ENCODE measurements at regions not wholly inside any gene's neighbourhood (a gene's known extent, or its start where the extent isn't known, plus 50 kb on each side); places are given as distances from the start of the nearest gene placed in this dataset.

- 95% methylated on average over 5 of the region's 5 CpGs for WGBS
- Histone ChIP-seq H3K9ac (ENCODE audit: low read length) (no peak overlapping the region), H3K9me3 (ENCODE audit: control insufficient read depth, low read length) (no peaks in the 10 kb centered on the region), H4K91ac (ENCODE audit: low read length) (no peak overlapping the region), H3K4me2 (ENCODE audit: low read length, poor library complexity, severe bottlenecking) (no peak overlapping the region), H2BK120ac (ENCODE audit: low read depth, low read length) (no peak overlapping the region), H3K27ac (ENCODE audit: low read length, poor library complexity, severe bottlenecking) (no peak overlapping the region), H2BK15ac (ENCODE audit: low read depth, poor library complexity, severe bottlenecking) (no peak overlapping the region), H2BK12ac (ENCODE audit: low read length in 2 of 2) (no peak overlapping the region), H2BK5ac (ENCODE audit: low read depth, low read length, poor library complexity, severe bottlenecking) (no peak overlapping the region), H2AK5ac (ENCODE audit: low read length, severe bottlenecking) (no peak overlapping the region), H3K4ac (ENCODE audit: low read depth in 1 of 2, low read length in 2 of 2) (no peak overlapping the region), H3K14ac (ENCODE audit: low read length in 2 of 2) (no peak overlapping the region), H3K23ac (ENCODE audit: low read length in 2 of 2) (no peak overlapping the region), H3K4me1 (ENCODE audit: control insufficient read depth, insufficient read depth, low read depth, low read length) (no peaks in the 10 kb centered on the region), H3K4me3 (ENCODE audit: insufficient read depth in 1 of 2, low read depth in 1 of 2, low read length in 2 of 2) (no peak overlapping the region), H3K79me1 (replicated peaks; ENCODE audit: low read length, poor library complexity, severe bottlenecking) (no peaks in the 10 kb centered on the region), H3K27me3 (ENCODE audit: control insufficient read depth in 1 of 2, insufficient read depth in 1 of 2, low read length in 2 of 2) (peaks cover 0 to 3% of the 10 kb centered on the region in 2 experiments), H2AFZ (ENCODE audit: low read depth, low read length) (no peak overlapping the region), H4K8ac (ENCODE audit: low read length) (no peak overlapping the region), H3K18ac (ENCODE audit: low read depth in 1 of 2, low read length in 2 of 2) (no peak overlapping the region), H3K36me3 (ENCODE audit: control insufficient read depth in 1 of 2, insufficient read depth in 2 of 2, low read depth in 1 of 2, low read length in 2 of 2) (no peaks in the 10 kb centered on the region)
- DNase-seq, result no peak
Measured at GRCh38 chr10:129335942-129336341, 131.1 kb upstream of the MGMT start.

GRCh38 chr10:129339191-129339590 lies 127.8 kb upstream of the MGMT start:
- H3K4me1 ChIP-seq (ENCODE audit: control insufficient read depth, insufficient read depth, low read depth, low read length), result peaks cover 2% of the 10 kb centered on the region
- no peak overlapping the region for H2BK5ac ChIP-seq (ENCODE audit: low read depth, low read length, poor library complexity, severe bottlenecking)
- H3K23ac ChIP-seq (ENCODE audit: low read length in 2 of 2), result no peak overlapping the region
- no peak overlapping the region for H3K9ac ChIP-seq (ENCODE audit: low read length)
- H3K4me2 ChIP-seq (ENCODE audit: low read length, poor library complexity, severe bottlenecking), result no peak overlapping the region
- no peak overlapping the region for H2AK5ac ChIP-seq (ENCODE audit: low read length, severe bottlenecking)
- no peaks in the 10 kb centered on the region for H3K36me3 ChIP-seq (ENCODE audit: control insufficient read depth in 1 of 2, insufficient read depth in 2 of 2, low read depth in 1 of 2, low read length in 2 of 2)
- no peak overlapping the region for H2AFZ ChIP-seq (ENCODE audit: low read depth, low read length)
- H3K4ac ChIP-seq (ENCODE audit: low read depth in 1 of 2, low read length in 2 of 2), result no peak overlapping the region
- no peak overlapping the region for H3K4me3 ChIP-seq (ENCODE audit: insufficient read depth in 1 of 2, low read depth in 1 of 2, low read length in 2 of 2)
- DNase-seq, result no peak
- H4K8ac ChIP-seq (ENCODE audit: low read length), result no peak overlapping the region
- no peak overlapping the region for H2BK15ac ChIP-seq (ENCODE audit: low read depth, poor library complexity, severe bottlenecking)
- H3K27ac ChIP-seq (ENCODE audit: low read length, poor library complexity, severe bottlenecking), result no peak overlapping the region
- H4K91ac ChIP-seq (ENCODE audit: low read length), result no peak overlapping the region
- H3K9me3 ChIP-seq (ENCODE audit: control insufficient read depth, low read length), result no peaks in the 10 kb centered on the region
- no peak overlapping the region for H3K18ac ChIP-seq (ENCODE audit: low read depth in 1 of 2, low read length in 2 of 2)
- 89% methylated on average over 8 of the region's 8 CpGs for WGBS
- no peak overlapping the region for H2BK12ac ChIP-seq (ENCODE audit: low read length in 2 of 2)
- H3K79me1 ChIP-seq (replicated peaks; ENCODE audit: low read length, poor library complexity, severe bottlenecking), result no peaks in the 10 kb centered on the region
- no peak overlapping the region for H2BK120ac ChIP-seq (ENCODE audit: low read depth, low read length)
- no peak overlapping the region for H3K14ac ChIP-seq (ENCODE audit: low read length in 2 of 2)
- H3K27me3 ChIP-seq (ENCODE audit: control insufficient read depth in 1 of 2, insufficient read depth in 1 of 2, low read length in 2 of 2), result peaks cover 0 to 4% of the 10 kb centered on the region in 2 experiments

GRCh38 chr10:129339841-129340240 lies 127.2 kb upstream of the MGMT start:
- Histone ChIP-seq H3K23ac (ENCODE audit: low read length in 2 of 2) (no peak overlapping the region), H2BK12ac (ENCODE audit: low read length in 2 of 2) (no peak overlapping the region), H3K27me3 (ENCODE audit: control insufficient read depth in 1 of 2, insufficient read depth in 1 of 2, low read length in 2 of 2) (peaks cover 0 to 4% of the 10 kb centered on the region in 2 experiments), H3K4me1 (ENCODE audit: control insufficient read depth, insufficient read depth, low read depth, low read length) (peaks cover 4% of the 10 kb centered on the region), H4K8ac (ENCODE audit: low read length) (no peak overlapping the region), H3K18ac (ENCODE audit: low read depth in 1 of 2, low read length in 2 of 2) (no peak overlapping the region), H2AFZ (ENCODE audit: low read depth, low read length) (no peak overlapping the region), H2BK5ac (ENCODE audit: low read depth, low read length, poor library complexity, severe bottlenecking) (no peak overlapping the region), H4K91ac (ENCODE audit: low read length) (no peak overlapping the region), H3K14ac (ENCODE audit: low read length in 2 of 2) (no peak overlapping the region), H3K9me3 (ENCODE audit: control insufficient read depth, low read length) (no peaks in the 10 kb centered on the region), H3K36me3 (ENCODE audit: control insufficient read depth in 1 of 2, insufficient read depth in 2 of 2, low read depth in 1 of 2, low read length in 2 of 2) (no peaks in the 10 kb centered on the region), H2BK120ac (ENCODE audit: low read depth, low read length) (no peak overlapping the region), H3K4me2 (ENCODE audit: low read length, poor library complexity, severe bottlenecking) (no peak overlapping the region), H3K4ac (ENCODE audit: low read depth in 1 of 2, low read length in 2 of 2) (no peak overlapping the region), H2BK15ac (ENCODE audit: low read depth, poor library complexity, severe bottlenecking) (no peak overlapping the region), H3K79me1 (replicated peaks; ENCODE audit: low read length, poor library complexity, severe bottlenecking) (no peaks in the 10 kb centered on the region), H2AK5ac (ENCODE audit: low read length, severe bottlenecking) (no peak overlapping the region), H3K4me3 (ENCODE audit: insufficient read depth in 1 of 2, low read depth in 1 of 2, low read length in 2 of 2) (no peak overlapping the region), H3K27ac (ENCODE audit: low read length, poor library complexity, severe bottlenecking) (no peak overlapping the region), H3K9ac (ENCODE audit: low read length) (no peak overlapping the region)
- WGBS, result 96% methylated on average over 4 of the region's 4 CpGs
- no peak for DNase-seq

GRCh38 chr10:129341087-129341486 lies 126.0 kb upstream of the MGMT start:
- Histone ChIP-seq H2AK5ac (ENCODE audit: low read length, severe bottlenecking) (no peak overlapping the region), H3K4me2 (ENCODE audit: low read length, poor library complexity, severe bottlenecking) (no peak overlapping the region), H2AFZ (ENCODE audit: low read depth, low read length) (no peak overlapping the region), H3K18ac (ENCODE audit: low read depth in 1 of 2, low read length in 2 of 2) (no peak overlapping the region), H2BK15ac (ENCODE audit: low read depth, poor library complexity, severe bottlenecking) (no peak overlapping the region), H3K27me3 (ENCODE audit: control insufficient read depth in 1 of 2, insufficient read depth in 1 of 2, low read length in 2 of 2) (peaks cover 0 to 4% of the 10 kb centered on the region in 2 experiments), H3K4ac (ENCODE audit: low read depth in 1 of 2, low read length in 2 of 2) (no peak overlapping the region), H3K4me1 (ENCODE audit: control insufficient read depth, insufficient read depth, low read depth, low read length) (peaks cover 4% of the 10 kb centered on the region), H4K91ac (ENCODE audit: low read length) (no peak overlapping the region), H2BK120ac (ENCODE audit: low read depth, low read length) (no peak overlapping the region), H4K8ac (ENCODE audit: low read length) (no peak overlapping the region), H3K9ac (ENCODE audit: low read length) (no peak overlapping the region), H3K36me3 (ENCODE audit: control insufficient read depth in 1 of 2, insufficient read depth in 2 of 2, low read depth in 1 of 2, low read length in 2 of 2) (no peaks in the 10 kb centered on the region), H2BK5ac (ENCODE audit: low read depth, low read length, poor library complexity, severe bottlenecking) (no peak overlapping the region), H3K14ac (ENCODE audit: low read length in 2 of 2) (no peak overlapping the region), H3K23ac (ENCODE audit: low read length in 2 of 2) (no peak overlapping the region), H2BK12ac (ENCODE audit: low read length in 2 of 2) (no peak overlapping the region), H3K9me3 (ENCODE audit: control insufficient read depth, low read length) (no peaks in the 10 kb centered on the region), H3K27ac (ENCODE audit: low read length, poor library complexity, severe bottlenecking) (no peak overlapping the region), H3K4me3 (ENCODE audit: insufficient read depth in 1 of 2, low read depth in 1 of 2, low read length in 2 of 2) (no peak overlapping the region), H3K79me1 (replicated peaks; ENCODE audit: low read length, poor library complexity, severe bottlenecking) (no peaks in the 10 kb centered on the region)
- WGBS, result 92% methylated on average over 5 of the region's 5 CpGs
- DNase-seq, result no peak

All from mesenchymal stem cell (in vitro differentiated cells and primary cell).